SK-N-MC (cell line): ENCODE measurements at regions not wholly inside any gene's neighbourhood (a gene's known extent, or its start where the extent isn't known, plus 50 kb on each side); places are given as distances from the start of the nearest gene placed in this dataset.

Experiments used
- EZH2 ChIP-seq: fragments of 200-600 bp; sonication (generic); IDR thresholded peaks from one replicate; pipeline ENCODE4 v1.6.1; 2017; ENCODE audit warnings: antibody characterized with exemption
- FOXP2 ChIP-seq: optimal IDR thresholded peaks from 2 replicates; pipeline ENCODE3; 2011; ENCODE audit warnings: mild to moderate bottlenecking, moderate library complexity; ENCODE audit not compliant: insufficient read depth; ENCODE audit errors: extremely low read length, control extremely low read depth
- POLR2AphosphoS5 ChIP-seq: IDR thresholded peaks from 2 replicates; pipeline ENCODE4 v1.6.1; 2012; ENCODE audit warnings: mild to moderate bottlenecking, low read depth, low read length, borderline replicate concordance

- no peak for TF ChIP-seq EZH2
- TF ChIP-seq POLR2AphosphoS5 = no peak
- TF ChIP-seq FOXP2 = no peak
Observed at GRCh38 chr5:62178258-62178657, 127.7 kb upstream of the KIF2A start.
